Activated CD4-positive, alpha-beta T cell treated with anti-CD3 and anti-CD28 coated beads for 24 hours (primary cell): ENCODE measurements at regions not wholly inside any gene's neighbourhood (a gene's known extent, or its start where the extent isn't known, plus 50 kb on each side); places are given as distances from the start of the nearest gene placed in this dataset.

ENCODE experiments used
- DNase-seq, 2 donors: peaks; one replicate each; pipeline ENCODE4 v3.0.0-alpha.2; 2020; ENCODE audit warnings: low read depth in 2 of 2

- DNase-seq, result no peak
These were observed 119.6 kb downstream of the ZFP36L2 start for GRCh38 chr2:43106559-43107527.

GRCh38 chr2:43105586-43106558, 120.5 kb downstream of the ZFP36L2 start:
- DNase-seq, result no peak

- DNase-seq, result no peak
These were observed 121.6 kb downstream of the ZFP36L2 start for GRCh38 chr2:43104763-43105162.

GRCh38 chr2:43104106-43104505, 122.3 kb downstream of the ZFP36L2 start:
- DNase-seq, result no peak

- DNase-seq, result no peak
These were observed 123.4 kb downstream of the ZFP36L2 start for GRCh38 chr2:43103093-43103404.

- no peak for DNase-seq
These were observed 123.9 kb downstream of the ZFP36L2 start for GRCh38 chr2:43102366-43103092.

- DNase-seq, result no peak
These were observed 124.7 kb downstream of the ZFP36L2 start for GRCh38 chr2:43101751-43102150.

- DNase-seq, result no peak
These were observed 125.3 kb downstream of the ZFP36L2 start for GRCh38 chr2:43100883-43101662.

GRCh38 chr2:43100362-43100882, 126.0 kb downstream of the ZFP36L2 start:
- DNase-seq, result no peak

GRCh38 chr2:43099797-43100196, 126.6 kb downstream of the ZFP36L2 start:
- no peak for DNase-seq

- DNase-seq, result no peak
These were observed 127.9 kb downstream of the ZFP36L2 start for GRCh38 chr2:43098539-43098938.

GRCh38 chr2:43097644-43098408, 128.6 kb downstream of the ZFP36L2 start:
- no peak for DNase-seq

- DNase-seq, result no peak
These were observed 130.7 kb downstream of the ZFP36L2 start for GRCh38 chr2:43095533-43096295.

GRCh38 chr2:43092520-43093179, 133.8 kb downstream of the ZFP36L2 start:
- no peak for DNase-seq

GRCh38 chr2:43090317-43090716, 136.1 kb downstream of the ZFP36L2 start:
- DNase-seq, result no peak

GRCh38 chr2:43088143-43089073, 138.0 kb downstream of the ZFP36L2 start:
- DNase-seq, result no peak

- DNase-seq, result no peak
These were observed 139.0 kb downstream of the ZFP36L2 start for GRCh38 chr2:43087413-43087812.
